Type B pancreatic cell (in vitro differentiated cells): ENCODE measurements at regions not wholly inside any gene's neighbourhood (a gene's known extent, or its start where the extent isn't known, plus 50 kb on each side); places are given as distances from the start of the nearest gene placed in this dataset.
A peak's percentile ranks its signal among the peaks of the same experiment; 100 is the strongest.

Experiments
- DNase-seq: peaks from one replicate; pipeline ENCODE4 v3.0.0; 2021; ENCODE audit warnings: mixed read lengths; ENCODE audit not compliant: unreplicated experiment; ENCODE audit errors: extremely low spot score
- H3K27ac Mint-ChIP-seq: 2 replicates; pipeline ENCODE4 v1.8.0; 2021; ENCODE audit warnings: mild to moderate bottlenecking, mixed read lengths
- H3K27me3 Mint-ChIP-seq: 2 replicates; pipeline ENCODE4 v1.8.0; 2021; ENCODE audit warnings: mixed read lengths
- H3K36me3 Mint-ChIP-seq: 2 replicates; pipeline ENCODE4 v1.8.0; 2021; ENCODE audit warnings: mixed read lengths
- H3K4me1 Mint-ChIP-seq: one replicate; pipeline ENCODE4 v1.8.0; 2021; ENCODE audit warnings: mixed read lengths; ENCODE audit not compliant: unreplicated experiment
- H3K4me3 Mint-ChIP-seq: 2 replicates; pipeline ENCODE4 v1.8.0; 2021; ENCODE audit warnings: mild to moderate bottlenecking, mixed read lengths
- H3K9me3 Mint-ChIP-seq: 2 replicates; pipeline ENCODE4 v1.8.0; 2021; ENCODE audit warnings: mixed read lengths
- TF ChIP-seq, protein P1 (sequence below): fragments of 200-600 bp; sonication (generic); conservative IDR thresholded peaks from 2 replicates; pipeline ENCODE4 v1.5.0; 2021; ENCODE audit warnings: antibody characterized with exemption, mild to moderate bottlenecking

- no peak for DNase-seq
- H3K27ac Mint-ChIP-seq = no peak overlapping the region
- TF ChIP-seq, protein P1, sequence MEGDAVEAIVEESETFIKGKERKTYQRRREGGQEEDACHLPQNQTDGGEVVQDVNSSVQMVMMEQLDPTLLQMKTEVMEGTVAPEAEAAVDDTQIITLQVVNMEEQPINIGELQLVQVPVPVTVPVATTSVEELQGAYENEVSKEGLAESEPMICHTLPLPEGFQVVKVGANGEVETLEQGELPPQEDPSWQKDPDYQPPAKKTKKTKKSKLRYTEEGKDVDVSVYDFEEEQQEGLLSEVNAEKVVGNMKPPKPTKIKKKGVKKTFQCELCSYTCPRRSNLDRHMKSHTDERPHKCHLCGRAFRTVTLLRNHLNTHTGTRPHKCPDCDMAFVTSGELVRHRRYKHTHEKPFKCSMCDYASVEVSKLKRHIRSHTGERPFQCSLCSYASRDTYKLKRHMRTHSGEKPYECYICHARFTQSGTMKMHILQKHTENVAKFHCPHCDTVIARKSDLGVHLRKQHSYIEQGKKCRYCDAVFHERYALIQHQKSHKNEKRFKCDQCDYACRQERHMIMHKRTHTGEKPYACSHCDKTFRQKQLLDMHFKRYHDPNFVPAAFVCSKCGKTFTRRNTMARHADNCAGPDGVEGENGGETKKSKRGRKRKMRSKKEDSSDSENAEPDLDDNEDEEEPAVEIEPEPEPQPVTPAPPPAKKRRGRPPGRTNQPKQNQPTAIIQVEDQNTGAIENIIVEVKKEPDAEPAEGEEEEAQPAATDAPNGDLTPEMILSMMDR = no peak
- H3K4me1 Mint-ChIP-seq = peaks cover 9% of the 10 kb centered on the region
- H3K9me3 Mint-ChIP-seq = no peaks in the 10 kb centered on the region
- no peak overlapping the region for H3K4me3 Mint-ChIP-seq
- H3K27me3 Mint-ChIP-seq = no peaks in the 10 kb centered on the region
- H3K36me3 Mint-ChIP-seq = no peaks in the 10 kb centered on the region
Observed at GRCh38 chr4:112973750-112974251, 75.7 kb upstream of the ANK2 start.

DNA sequence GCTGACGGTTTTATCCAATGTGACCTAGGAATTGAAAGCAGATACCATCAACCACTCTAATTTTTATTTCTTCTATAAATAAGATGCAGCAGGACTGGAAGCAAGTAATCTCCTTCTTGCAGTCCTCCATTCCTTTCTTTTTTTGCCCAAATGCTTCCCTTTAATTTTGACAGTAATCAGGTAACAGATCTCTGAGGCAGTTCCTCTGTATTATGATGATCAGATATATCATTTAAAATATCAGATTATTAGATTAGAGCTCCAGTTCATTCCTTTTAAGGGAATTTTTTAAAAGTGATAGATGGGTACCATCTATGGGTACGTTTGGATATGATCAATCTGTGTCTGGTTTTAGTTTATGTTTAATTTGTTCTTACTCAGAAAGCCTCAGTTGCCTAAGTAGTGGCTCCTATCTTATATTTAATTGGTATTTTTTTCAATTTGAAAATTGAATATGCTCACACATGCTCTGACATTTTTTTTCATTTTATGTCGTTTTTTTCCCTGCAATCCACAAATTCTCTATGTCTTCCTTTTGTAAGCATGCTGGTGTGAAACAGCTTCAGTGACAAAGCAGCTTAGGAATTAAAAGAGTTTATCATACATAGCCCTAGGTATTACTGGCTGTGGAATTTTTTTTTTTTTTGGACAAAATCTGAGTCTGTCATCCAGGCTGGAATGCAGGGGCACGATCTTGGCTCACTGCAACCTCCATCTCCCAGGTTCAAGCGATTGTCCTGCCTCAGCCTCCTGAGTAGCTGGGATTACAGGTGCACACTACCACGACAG is 73.7 kb upstream of the ANK2 start:
- no peak for DNase-seq
- Mint-ChIP-seq H3K36me3 (no peaks in the 10 kb centered on the region), H3K4me1 (peaks cover 9% of the 10 kb centered on the region), H3K4me3 (no peak overlapping the region), H3K9me3 (no peaks in the 10 kb centered on the region), H3K27me3 (no peaks in the 10 kb centered on the region), H3K27ac (no peak overlapping the region)
- TF ChIP-seq, protein P1 = no peak

DNA sequence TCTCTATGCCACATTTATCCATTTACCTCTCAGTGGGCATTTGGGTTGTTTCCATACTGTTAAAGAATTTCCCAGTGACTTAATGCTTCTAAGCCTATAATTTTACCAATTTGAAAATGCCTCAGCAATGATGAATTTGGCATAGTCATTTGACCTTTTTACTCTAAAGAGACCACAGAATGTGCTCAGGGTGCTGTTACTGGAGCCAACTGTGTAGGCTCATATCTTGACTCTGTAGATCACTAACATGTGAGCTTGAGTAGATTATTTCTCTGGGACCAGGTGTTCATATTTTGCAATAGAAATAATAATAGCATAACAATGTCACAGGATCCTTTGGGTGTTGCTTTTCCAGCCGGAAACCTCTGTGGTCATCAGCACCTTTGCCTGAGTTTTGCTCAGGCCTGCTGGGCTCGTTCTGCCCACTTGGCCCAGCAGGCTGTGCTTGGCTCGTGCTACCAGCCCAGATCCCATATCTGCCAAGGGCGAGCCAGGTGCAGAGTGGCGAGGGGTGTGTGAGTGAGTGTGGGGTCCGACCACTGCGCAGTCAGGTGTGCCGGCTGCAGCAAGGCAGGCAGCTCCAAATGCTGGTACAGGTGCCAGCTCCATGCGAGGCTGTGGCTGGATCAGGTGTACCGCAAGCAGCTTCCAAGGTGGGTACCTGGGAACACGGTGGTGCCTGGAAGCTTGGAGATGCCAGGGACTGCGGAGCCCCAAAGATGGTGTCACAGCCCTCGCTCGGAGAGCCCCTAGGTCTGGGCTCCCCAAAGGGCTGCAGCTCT is 70.6 kb upstream of the ANK2 start:
- peaks cover 9% of the 10 kb centered on the region for H3K4me1 Mint-ChIP-seq
- H3K4me3 Mint-ChIP-seq = no peak overlapping the region
- no peak for DNase-seq
- no peaks in the 10 kb centered on the region for H3K36me3 Mint-ChIP-seq
- H3K27me3 Mint-ChIP-seq = no peaks in the 10 kb centered on the region
- no peaks in the 10 kb centered on the region for H3K9me3 Mint-ChIP-seq
- no peak overlapping the region for H3K27ac Mint-ChIP-seq
- TF ChIP-seq, protein P1 = no peak

DNA sequence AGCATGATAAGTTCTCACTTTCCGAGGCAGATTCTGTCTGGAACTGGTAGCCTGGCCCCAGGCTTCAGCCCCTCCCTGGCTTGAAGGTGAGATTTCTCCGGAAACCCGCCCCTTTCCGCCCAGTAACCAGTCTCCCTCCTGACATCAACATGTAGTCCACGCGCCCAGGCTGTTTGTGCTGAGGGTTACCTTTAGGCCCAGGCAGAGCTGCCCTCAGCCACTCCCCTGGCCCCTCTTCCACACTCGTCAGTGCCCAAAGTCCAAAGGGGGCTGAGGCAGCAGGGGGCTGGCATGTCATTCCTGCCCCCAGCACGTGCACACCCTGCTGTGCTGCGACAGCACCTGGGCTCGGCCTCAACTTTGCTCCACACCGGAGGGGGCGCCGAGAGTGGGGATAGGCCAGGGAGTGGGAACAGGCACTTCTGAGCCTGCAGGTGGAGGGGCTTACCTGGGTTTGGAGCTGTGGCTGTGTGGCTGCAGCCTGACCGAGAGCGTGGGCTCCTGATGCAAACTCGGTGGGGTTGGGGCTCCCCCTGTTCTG is 69.5 kb upstream of the ANK2 start:
- TF ChIP-seq, protein P1 = no peak
- H3K4me3 Mint-ChIP-seq = no peak overlapping the region
- H3K9me3 Mint-ChIP-seq = no peaks in the 10 kb centered on the region
- no peaks in the 10 kb centered on the region for H3K27me3 Mint-ChIP-seq
- DNase-seq = no peak
- H3K4me1 Mint-ChIP-seq = peaks cover 5% of the 10 kb centered on the region
- no peak overlapping the region for H3K27ac Mint-ChIP-seq
- H3K36me3 Mint-ChIP-seq = no peaks in the 10 kb centered on the region

DNA sequence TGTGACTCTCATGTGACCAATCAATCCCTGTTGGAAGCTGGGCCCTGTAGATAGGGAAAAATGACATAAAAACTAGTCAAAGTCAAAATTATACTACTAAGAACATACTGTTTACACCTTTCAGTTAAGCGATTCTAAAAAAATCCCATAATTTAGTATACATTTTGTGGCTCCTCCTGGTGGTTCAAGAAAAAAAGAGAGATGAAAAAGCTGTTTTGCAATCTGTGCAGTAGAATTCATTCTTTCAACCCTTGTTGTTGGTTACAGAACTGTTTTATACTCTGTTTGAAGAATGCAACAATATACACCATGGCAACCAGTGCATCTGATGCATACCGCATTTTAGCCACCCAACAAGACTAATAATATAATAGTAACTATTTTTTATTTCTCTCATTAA is 66.8 kb upstream of the ANK2 start:
- DNase-seq = no peak
- Mint-ChIP-seq H3K4me1 (no peaks in the 10 kb centered on the region), H3K4me3 (no peak overlapping the region), H3K27me3 (no peaks in the 10 kb centered on the region), H3K9me3 (no peaks in the 10 kb centered on the region), H3K27ac (no peak overlapping the region), H3K36me3 (no peaks in the 10 kb centered on the region)
- TF ChIP-seq, protein P1 = peak; percentile 35
